HCT116 (cell line): ENCODE measurements at regions not wholly inside any gene's neighbourhood (a gene's known extent, or its start where the extent isn't known, plus 50 kb on each side); places are given as distances from the start of the nearest gene placed in this dataset.

Experiments
- ATAC-seq: fragments of 200-7000 bp; cut with Tn5 transposase; 2 replicates; pipeline ENCODE4 v1.9.1; 2020; ENCODE audit warnings: mild to moderate bottlenecking, moderate library complexity
- BruUV-seq: library from RNA; stranded (reverse); fragments of 400-500 nt; replicated peaks from 2 replicates; lab custom pipeline; 2021; lab: Mats Ljungman, UMichigan
- CTCF ChIA-PET: fragments of 300-600 bp; sonication (Branson Sonifier 250); formaldehyde crosslinking; loops from one replicate; lab custom pipeline; 2021; ENCODE audit warnings: antibody characterized with exemption; lab: Charles Lee
- POLR2A ChIA-PET: fragments of 300-600, 350-600 bp; sonication (Branson Sonifier 250); formaldehyde crosslinking; loops from one replicate; lab custom pipeline; 2021; ENCODE audit warnings: antibody characterized with exemption; lab: Charles Lee
- RAD21 ChIA-PET, 2 experiments: fragments of 300-600 bp; sonication (Branson Sonifier 250); formaldehyde crosslinking; loops; one replicate each; lab custom pipeline; 2023; ENCODE audit warnings: low total read pairs in 2 of 2; ENCODE audit not compliant: uncharacterized antibody in 2 of 2, unreplicated experiment in 2 of 2, low non-redundant PET in 1 of 2; lab: Charles Lee
- DNase-seq: peaks from one replicate; pipeline ENCODE4 v3.0.0-alpha.2; 2010; ENCODE audit warnings: low read depth, low spot score
- H2AFZ ChIP-seq: fragments of 200-600 bp; shearing (Covaris generic), sonication (generic); 2 replicates; pipeline ENCODE4 v1.6.1; 2017; ENCODE audit warnings: low read depth, mixed run types, mixed read lengths, antibody characterized with exemption, low read length; ENCODE audit not compliant: poor library complexity, severe bottlenecking
- H3K27ac ChIP-seq: 2 replicates; pipeline ENCODE4 v1.5.1; 2012; ENCODE audit warnings: low read depth, low read length
- H3K27me3 ChIP-seq: fragments of 200-600 bp; sonication (generic); 2 replicates; pipeline ENCODE4 v1.6.1; 2016; ENCODE audit warnings: mixed run types, low read length, mixed read lengths; ENCODE audit not compliant: insufficient read depth
- H3K36me3 ChIP-seq, 2 experiments: fragments of 200-500 bp in 1 of 2; fragments of 200-600 bp in 1 of 2; sonication (Bioruptor generic) in 1 of 2; sonication (generic) in 1 of 2; 2 replicates each; pipeline versions ENCODE4 v1.5.1 to v1.6.1; 2014 to 2016; ENCODE audit warnings: low read length in 2 of 2, inconsistent platforms in 1 of 2, mixed read lengths in 1 of 2, mixed run types in 1 of 2; ENCODE audit not compliant: insufficient read depth in 2 of 2, control insufficient read depth in 1 of 2
- H3K4me1 ChIP-seq, 2 experiments: fragments of 200-600 bp in 1 of 2; sonication (generic) in 1 of 2; 2 replicates each; pipeline versions ENCODE4 v1.5.1 to v1.6.1; 2012 to 2017; ENCODE audit warnings: low read length in 2 of 2, inconsistent platforms in 1 of 2, mild to moderate bottlenecking in 1 of 2, mixed read lengths in 1 of 2, mixed run types in 1 of 2, moderate library complexity in 1 of 2; ENCODE audit not compliant: insufficient read depth in 2 of 2, control insufficient read depth in 1 of 2
- H3K4me2 ChIP-seq: fragments of 200-600 bp; sonication (generic); 2 replicates; pipeline ENCODE4 v1.6.1; 2017; ENCODE audit warnings: mixed run types, low read length, mixed read lengths
- H3K4me3 ChIP-seq, 2 experiments: fragments of 200-600 bp in 1 of 2; sonication (generic) in 1 of 2; replicated peaks in 1 of 2; 2 replicates each; pipeline ENCODE4 v1.5.1; 2011 to 2016; ENCODE audit warnings: low read length in 2 of 2, control low read depth in 1 of 2, low read depth in 1 of 2, mild to moderate bottlenecking in 1 of 2, mixed read lengths in 1 of 2, mixed run types in 1 of 2
- H3K79me2 ChIP-seq: fragments of 200-600 bp; sonication (generic); 2 replicates; pipeline ENCODE4 v1.6.1; 2017; ENCODE audit warnings: mild to moderate bottlenecking, mixed run types, low read length, moderate library complexity, mixed read lengths; ENCODE audit not compliant: insufficient read depth
- H3K9ac ChIP-seq: fragments of 200-600 bp; sonication (generic); 2 replicates; pipeline ENCODE4 v1.6.1; 2016; ENCODE audit warnings: low read length, mixed read lengths
- H3K9me2 ChIP-seq: fragments of 200-600 bp; sonication (generic), shearing (Covaris generic); 2 replicates; pipeline ENCODE4 v1.6.1; 2017; ENCODE audit warnings: mixed run types, mild to moderate bottlenecking, moderate library complexity; ENCODE audit not compliant: insufficient read depth
- H3K9me3 ChIP-seq, 2 experiments: fragments of 200-500 bp in 1 of 2; fragments of 200-600 bp in 1 of 2; sonication (Bioruptor generic) in 1 of 2; sonication (generic) in 1 of 2; 2 replicates each; pipeline ENCODE4 v1.6.1; 2014 to 2017; ENCODE audit warnings: low read length in 2 of 2, mixed read lengths in 2 of 2, inconsistent platforms in 1 of 2, low read depth in 1 of 2, mild to moderate bottlenecking in 1 of 2, mixed run types in 1 of 2, moderate library complexity in 1 of 2; ENCODE audit not compliant: control insufficient read depth in 1 of 2, insufficient read depth in 1 of 2
- H4K20me1 ChIP-seq: fragments of 200-600 bp; sonication (generic), shearing (Covaris generic); 2 replicates; pipeline ENCODE4 v1.6.1; 2017; ENCODE audit warnings: mixed run types, mild to moderate bottlenecking, moderate library complexity; ENCODE audit not compliant: insufficient read depth
- CEBPB ChIP-seq: IDR thresholded peaks from 2 replicates; pipeline ENCODE4 v1.6.1; 2012; ENCODE audit warnings: low read depth
- ELF1 ChIP-seq: IDR thresholded peaks from 2 replicates; pipeline ENCODE4 v1.6.1; 2012; ENCODE audit warnings: low read depth, borderline replicate concordance
- EZH2 ChIP-seq: fragments of 200-600 bp; sonication (generic); IDR thresholded peaks from 2 replicates; pipeline ENCODE4 v1.6.1; 2017; ENCODE audit warnings: antibody characterized with exemption, mixed run types
- EZH2phosphoT487 ChIP-seq: fragments of 200-600 bp; IDR thresholded peaks from 2 replicates; pipeline ENCODE4 v1.6.1; 2018; ENCODE audit warnings: antibody characterized with exemption, borderline replicate concordance
- JUND ChIP-seq: IDR thresholded peaks from 2 replicates; pipeline ENCODE4 v1.6.1; 2012
- SP1 ChIP-seq: IDR thresholded peaks from 2 replicates; pipeline ENCODE4 v1.6.1; 2012; ENCODE audit warnings: low read depth
- SRF ChIP-seq: IDR thresholded peaks from 2 replicates; pipeline ENCODE4 v1.6.1; 2012; ENCODE audit warnings: low read depth
- YY1 ChIP-seq: IDR thresholded peaks from 2 replicates; pipeline ENCODE4 v1.6.1; 2011; ENCODE audit warnings: low read length, low read depth, moderate library complexity, mild to moderate bottlenecking; ENCODE audit not compliant: insufficient replicate concordance; ENCODE audit errors: extremely low read depth
- ZNF274 ChIP-seq: fragments of 200-500 bp; sonication (Bioruptor generic); IDR thresholded peaks from 2 replicates; pipeline ENCODE4 v1.6.1; 2014; ENCODE audit warnings: mild to moderate bottlenecking, low read depth, low read length, inconsistent platforms
- intact Hi-C: fragments of 100-400 bp; cut with micrococcal nuclease; formaldehyde crosslinking; loops from 2 replicates; pipeline ENCODE4 v1.10.0; 2022
- TF ChIP-seq, protein P1 (sequence below): IDR thresholded peaks from 2 replicates; pipeline ENCODE4 v1.6.1; 2011; ENCODE audit warnings: mild to moderate bottlenecking, low read length, moderate library complexity; ENCODE audit not compliant: insufficient replicate concordance; ENCODE audit errors: extremely low read depth
- TF ChIP-seq, protein P2 (sequence below): IDR thresholded peaks from 2 replicates; pipeline ENCODE4 v1.6.1; 2012; ENCODE audit warnings: low read depth
- TF ChIP-seq, protein P3 (sequence below), 3 experiments: fragments of 200-600 bp in 1 of 3; sonication (generic) in 1 of 3; IDR thresholded peaks in 2 of 3; conservative IDR thresholded peaks in 1 of 3; 2 replicates each; pipeline ENCODE4 v1.5.1; 2012 to 2017; ENCODE audit warnings: low read depth in 2 of 3, low read length in 2 of 3, antibody characterized with exemption in 1 of 3, borderline replicate concordance in 1 of 3, control low read depth in 1 of 3, mild to moderate bottlenecking in 1 of 3, mixed read lengths in 1 of 3, mixed run types in 1 of 3, moderate library complexity in 1 of 3; ENCODE audit not compliant: insufficient read depth in 1 of 3

DNA sequence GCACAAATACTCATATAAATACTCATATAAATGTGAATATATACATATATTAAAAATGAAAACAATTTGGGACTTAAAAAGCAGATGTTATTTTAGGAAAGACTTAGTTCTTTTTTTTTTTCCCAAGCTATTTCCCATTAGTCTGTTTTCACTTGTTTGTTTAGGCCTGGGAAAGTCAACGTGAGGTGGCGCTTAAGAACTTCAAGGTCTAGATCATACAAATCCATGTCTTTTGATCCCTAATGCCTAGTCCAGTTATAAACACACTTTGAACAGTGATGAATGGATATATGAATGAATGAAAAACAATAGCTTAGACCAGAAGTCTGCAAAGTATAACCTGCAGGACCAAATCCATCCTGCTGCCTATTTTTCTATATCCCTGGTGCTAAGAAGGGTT, 224.5 kb downstream of the CGGBP1 start (continued):
- TF ChIP-seq, protein P1, sequence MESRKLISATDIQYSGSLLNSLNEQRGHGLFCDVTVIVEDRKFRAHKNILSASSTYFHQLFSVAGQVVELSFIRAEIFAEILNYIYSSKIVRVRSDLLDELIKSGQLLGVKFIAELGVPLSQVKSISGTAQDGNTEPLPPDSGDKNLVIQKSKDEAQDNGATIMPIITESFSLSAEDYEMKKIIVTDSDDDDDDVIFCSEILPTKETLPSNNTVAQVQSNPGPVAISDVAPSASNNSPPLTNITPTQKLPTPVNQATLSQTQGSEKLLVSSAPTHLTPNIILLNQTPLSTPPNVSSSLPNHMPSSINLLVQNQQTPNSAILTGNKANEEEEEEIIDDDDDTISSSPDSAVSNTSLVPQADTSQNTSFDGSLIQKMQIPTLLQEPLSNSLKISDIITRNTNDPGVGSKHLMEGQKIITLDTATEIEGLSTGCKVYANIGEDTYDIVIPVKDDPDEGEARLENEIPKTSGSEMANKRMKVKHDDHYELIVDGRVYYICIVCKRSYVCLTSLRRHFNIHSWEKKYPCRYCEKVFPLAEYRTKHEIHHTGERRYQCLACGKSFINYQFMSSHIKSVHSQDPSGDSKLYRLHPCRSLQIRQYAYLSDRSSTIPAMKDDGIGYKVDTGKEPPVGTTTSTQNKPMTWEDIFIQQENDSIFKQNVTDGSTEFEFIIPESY = no peak
- TF ChIP-seq EZH2 (no peak), EZH2phosphoT487 (no peak), SP1 (no peak), CEBPB (no peak)
- TF ChIP-seq, protein P2, sequence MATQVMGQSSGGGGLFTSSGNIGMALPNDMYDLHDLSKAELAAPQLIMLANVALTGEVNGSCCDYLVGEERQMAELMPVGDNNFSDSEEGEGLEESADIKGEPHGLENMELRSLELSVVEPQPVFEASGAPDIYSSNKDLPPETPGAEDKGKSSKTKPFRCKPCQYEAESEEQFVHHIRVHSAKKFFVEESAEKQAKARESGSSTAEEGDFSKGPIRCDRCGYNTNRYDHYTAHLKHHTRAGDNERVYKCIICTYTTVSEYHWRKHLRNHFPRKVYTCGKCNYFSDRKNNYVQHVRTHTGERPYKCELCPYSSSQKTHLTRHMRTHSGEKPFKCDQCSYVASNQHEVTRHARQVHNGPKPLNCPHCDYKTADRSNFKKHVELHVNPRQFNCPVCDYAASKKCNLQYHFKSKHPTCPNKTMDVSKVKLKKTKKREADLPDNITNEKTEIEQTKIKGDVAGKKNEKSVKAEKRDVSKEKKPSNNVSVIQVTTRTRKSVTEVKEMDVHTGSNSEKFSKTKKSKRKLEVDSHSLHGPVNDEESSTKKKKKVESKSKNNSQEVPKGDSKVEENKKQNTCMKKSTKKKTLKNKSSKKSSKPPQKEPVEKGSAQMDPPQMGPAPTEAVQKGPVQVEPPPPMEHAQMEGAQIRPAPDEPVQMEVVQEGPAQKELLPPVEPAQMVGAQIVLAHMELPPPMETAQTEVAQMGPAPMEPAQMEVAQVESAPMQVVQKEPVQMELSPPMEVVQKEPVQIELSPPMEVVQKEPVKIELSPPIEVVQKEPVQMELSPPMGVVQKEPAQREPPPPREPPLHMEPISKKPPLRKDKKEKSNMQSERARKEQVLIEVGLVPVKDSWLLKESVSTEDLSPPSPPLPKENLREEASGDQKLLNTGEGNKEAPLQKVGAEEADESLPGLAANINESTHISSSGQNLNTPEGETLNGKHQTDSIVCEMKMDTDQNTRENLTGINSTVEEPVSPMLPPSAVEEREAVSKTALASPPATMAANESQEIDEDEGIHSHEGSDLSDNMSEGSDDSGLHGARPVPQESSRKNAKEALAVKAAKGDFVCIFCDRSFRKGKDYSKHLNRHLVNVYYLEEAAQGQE = no peak

DNA sequence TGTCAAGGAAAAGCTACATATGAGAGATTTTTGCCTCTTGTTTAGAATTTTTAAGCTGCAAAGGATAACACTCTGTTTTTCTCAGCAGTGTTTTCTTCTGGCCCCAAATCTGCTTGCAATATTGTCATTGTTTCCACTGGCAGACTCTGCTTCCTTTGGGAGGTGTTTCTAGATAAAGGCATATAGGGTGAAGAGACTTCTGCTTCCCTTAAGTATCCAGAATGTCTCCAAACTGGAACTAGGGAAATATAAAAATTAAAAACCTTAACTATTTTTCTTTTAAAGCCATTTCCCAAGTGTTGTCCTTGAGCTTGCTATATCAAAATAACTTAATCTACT, 225.8 kb downstream of the CGGBP1 start:
- ChIA-PET RAD21 (no interaction called here), CTCF (no interaction called here)
- H3K27me3 ChIP-seq = no peaks in the 10 kb centered on the region; the same call in 1 of the 2 replicates
- no peak overlapping the region for H3K4me3 ChIP-seq
- TF ChIP-seq YY1 (no peak), JUND (no peak), ZNF274 (no peak), EZH2 (no peak), CEBPB (no peak), ELF1 (no peak), SRF (no peak)
- TF ChIP-seq, protein P3, sequence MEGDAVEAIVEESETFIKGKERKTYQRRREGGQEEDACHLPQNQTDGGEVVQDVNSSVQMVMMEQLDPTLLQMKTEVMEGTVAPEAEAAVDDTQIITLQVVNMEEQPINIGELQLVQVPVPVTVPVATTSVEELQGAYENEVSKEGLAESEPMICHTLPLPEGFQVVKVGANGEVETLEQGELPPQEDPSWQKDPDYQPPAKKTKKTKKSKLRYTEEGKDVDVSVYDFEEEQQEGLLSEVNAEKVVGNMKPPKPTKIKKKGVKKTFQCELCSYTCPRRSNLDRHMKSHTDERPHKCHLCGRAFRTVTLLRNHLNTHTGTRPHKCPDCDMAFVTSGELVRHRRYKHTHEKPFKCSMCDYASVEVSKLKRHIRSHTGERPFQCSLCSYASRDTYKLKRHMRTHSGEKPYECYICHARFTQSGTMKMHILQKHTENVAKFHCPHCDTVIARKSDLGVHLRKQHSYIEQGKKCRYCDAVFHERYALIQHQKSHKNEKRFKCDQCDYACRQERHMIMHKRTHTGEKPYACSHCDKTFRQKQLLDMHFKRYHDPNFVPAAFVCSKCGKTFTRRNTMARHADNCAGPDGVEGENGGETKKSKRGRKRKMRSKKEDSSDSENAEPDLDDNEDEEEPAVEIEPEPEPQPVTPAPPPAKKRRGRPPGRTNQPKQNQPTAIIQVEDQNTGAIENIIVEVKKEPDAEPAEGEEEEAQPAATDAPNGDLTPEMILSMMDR (IDR thresholded peaks at IDR 0.05 in 2 of 3, conservative IDR thresholded peaks at IDR 0.05 in 1 of 3; ENCODE audit: borderline replicate concordance in 1 of 3, insufficient read depth in 1 of 3, low read depth in 2 of 3, low read length in 2 of 3) = no peak
- TF ChIP-seq, protein P2 = no peak
- TF ChIP-seq, all 23 proteins: peak for 0
- ATAC-seq (no peak), DNase-seq (no peak)
- Histone ChIP-seq H3K9ac (no peak overlapping the region), H3K36me3 (no peaks in the 10 kb centered on the region), H3K9me2 (no peaks in the 10 kb centered on the region), H3K9me3 (no peaks in the 10 kb centered on the region), H3K4me2 (no peak overlapping the region), H2AFZ (no peak overlapping the region), H4K20me1 (no peaks in the 10 kb centered on the region), H3K79me2 (no peaks in the 10 kb centered on the region), H3K4me1 (no peaks in the 10 kb centered on the region), H3K27ac (no peak overlapping the region)
- intact Hi-C loops = no loop called here
- no TSS peak for BruUV-seq
- POLR2A ChIA-PET = no interaction called here
